HepG2 (cell line): ENCODE measurements at regions not wholly inside any gene's neighbourhood (a gene's known extent, or its start where the extent isn't known, plus 50 kb on each side); places are given as distances from the start of the nearest gene placed in this dataset.

Source experiments
- ATAC-seq: fragments of 200-7000 bp; cut with Tn5 transposase; 3 replicates; pipeline ENCODE4 v1.9.1; 2020; ENCODE audit warnings: mild to moderate bottlenecking, moderate library complexity
- BruUV-seq: library from RNA; stranded (reverse); fragments of 400-500 nt; replicated peaks from 2 replicates; lab custom pipeline; 2021; lab: Mats Ljungman, UMichigan
- CTCF ChIA-PET: fragments of 300-600 bp; formaldehyde crosslinking; extraction: SDS; loops from one replicate; lab custom pipeline; 2021; ENCODE audit warnings: low total read pairs, inconsistent platforms, low intra/inter-chr PET ratio; lab: Yijun Ruan, JAX
- POLR2A ChIA-PET: fragments of 350-600 bp; sonication (Branson Sonifier 250); formaldehyde crosslinking; loops from one replicate; lab custom pipeline; 2020; ENCODE audit warnings: antibody characterized with exemption, inconsistent platforms; lab: Yijun Ruan, JAX
- DNase-seq: peaks from one replicate; pipeline ENCODE4 v3.0.0-alpha.2; 2015; ENCODE audit warnings: low spot score
- FAIRE-seq: peaks from 3 replicates; lab custom pipeline; 2011; peaks lifted over from hg19 to GRCh38; lab: Jason Lieb, UNC
- H2AFZ ChIP-seq: one replicate; pipeline ENCODE4 v1.6.1; 2011; ENCODE audit warnings: low read length, inconsistent platforms
- H3K27ac ChIP-seq: fragments of 300-600 bp; 3 replicates; pipeline ENCODE4 v1.8.0; 2011; ENCODE audit warnings: mixed run types, mild to moderate bottlenecking, mixed read lengths, low read length, inconsistent platforms; ENCODE audit not compliant: insufficient read depth; ENCODE audit errors: extremely low read length
- H3K27me3 ChIP-seq, 2 experiments: fragments of 200-600 bp in 1 of 2; 2 replicates in 1 of 2; 3 replicates in 1 of 2; pipeline versions ENCODE4 v1.6.0 to v1.8.0; 2011; ENCODE audit warnings: low read length in 2 of 2, mild to moderate bottlenecking in 2 of 2, moderate library complexity in 2 of 2, inconsistent platforms in 1 of 2; ENCODE audit not compliant: insufficient read depth in 2 of 2, control insufficient read depth in 1 of 2
- H3K36me3 ChIP-seq, 2 experiments: fragments of 200-600 bp in 1 of 2; replicated peaks in 1 of 2; 2 replicates in 1 of 2; 3 replicates in 1 of 2; pipeline versions ENCODE4 v1.5.1 to v1.8.0; 2011; ENCODE audit warnings: low read length in 2 of 2, inconsistent platforms in 1 of 2; ENCODE audit not compliant: insufficient read depth in 2 of 2, control insufficient read depth in 1 of 2
- H3K4me1 ChIP-seq: 2 replicates; pipeline ENCODE4 v1.5.1; 2012; ENCODE audit warnings: low read length, inconsistent platforms; ENCODE audit not compliant: insufficient read depth
- H3K4me2 ChIP-seq: 2 replicates; pipeline ENCODE4 v1.6.0; 2011; ENCODE audit warnings: low read depth, low read length, inconsistent platforms
- H3K4me3 ChIP-seq, 3 experiments: fragments of 200-600 bp in 1 of 3; sonication (generic), shearing (Covaris generic) in 1 of 3; replicated peaks in 1 of 3; 2 replicates each; pipeline ENCODE4 v1.5.1; 2011 to 2016; ENCODE audit warnings: low read length in 3 of 3, inconsistent platforms in 2 of 3, low read depth in 2 of 3, mild to moderate bottlenecking in 2 of 3, control low read depth in 1 of 3, mixed read lengths in 1 of 3; ENCODE audit not compliant: insufficient read depth in 1 of 3
- H3K79me2 ChIP-seq: one replicate; pipeline ENCODE4 v1.6.1; 2011; ENCODE audit warnings: low read length, inconsistent platforms; ENCODE audit not compliant: insufficient read depth
- H3K9ac ChIP-seq: 2 replicates; pipeline ENCODE4 v1.6.0; 2011; ENCODE audit warnings: mild to moderate bottlenecking, low read depth, low read length, inconsistent platforms; ENCODE audit not compliant: insufficient read depth
- H3K9me3 ChIP-seq: 2 replicates; pipeline ENCODE4 v1.5.1; 2012; ENCODE audit warnings: mild to moderate bottlenecking, low read length
- H4K20me1 ChIP-seq: 2 replicates; pipeline ENCODE4 v1.6.0; 2011; ENCODE audit warnings: inconsistent platforms, mild to moderate bottlenecking, low read length, moderate library complexity; ENCODE audit not compliant: insufficient read depth
- BORCS8-MEF2B ChIP-seq: sonication (generic); formaldehyde crosslinking; IDR thresholded peaks from 2 replicates; pipeline ENCODE4 v1.8.0; 2022; ENCODE audit warnings: mild to moderate bottlenecking, missing genetic modification reagents
- HMG20A ChIP-seq: IDR thresholded peaks from 2 replicates; pipeline ENCODE4 v1.6.1; 2016; ENCODE audit warnings: borderline replicate concordance
- MATR3 ChIP-seq: sonication (generic); formaldehyde crosslinking; IDR thresholded peaks from 2 replicates; pipeline ENCODE4 v1.4.0; 2020; ENCODE audit warnings: missing genetic modification reagents
- MLLT10 ChIP-seq: sonication (generic); formaldehyde crosslinking; IDR thresholded peaks from 2 replicates; pipeline ENCODE4 v1.4.0; 2020; ENCODE audit warnings: missing genetic modification reagents
- PAXIP1 ChIP-seq: sonication (generic); formaldehyde crosslinking; conservative IDR thresholded peaks from 2 replicates; pipeline ENCODE4 v1.4.0; 2020; ENCODE audit warnings: mild to moderate bottlenecking, missing genetic modification reagents, moderate library complexity
- PPARG ChIP-seq: conservative IDR thresholded peaks from 2 replicates; pipeline ENCODE4 v1.6.1; 2016; ENCODE audit warnings: missing biosample characterization, missing genetic modification reagents
- SAP130 ChIP-seq: IDR thresholded peaks from 2 replicates; pipeline ENCODE4 v1.6.1; 2016; ENCODE audit warnings: low read depth
- ZNF331 ChIP-seq: sonication (generic); formaldehyde crosslinking; IDR thresholded peaks from 2 replicates; pipeline ENCODE4 v1.4.0; 2020; ENCODE audit warnings: missing genetic modification reagents
- ZNF460 ChIP-seq: sonication (generic); formaldehyde crosslinking; IDR thresholded peaks from 2 replicates; pipeline ENCODE4 v1.5.1; 2020; ENCODE audit warnings: missing genetic modification reagents, mild to moderate bottlenecking, borderline replicate concordance
- ZNF720 ChIP-seq: sonication (generic); formaldehyde crosslinking; IDR thresholded peaks from 2 replicates; pipeline ENCODE4 v1.4.0; 2020; ENCODE audit warnings: missing genetic modification reagents
- ZNF772 ChIP-seq: sonication (generic); formaldehyde crosslinking; IDR thresholded peaks from 2 replicates; pipeline ENCODE4 v1.5.0; 2020; ENCODE audit warnings: mild to moderate bottlenecking, missing genetic modification reagents
- WGBS: methylation state at CpG from one replicate; pipeline ENCODE4 v1.1.6; 2017; ENCODE audit warnings: low lambda C conversion rate; 5-methylcytosine and 5-hydroxymethylcytosine counted together
- in situ Hi-C: cut with HindIII; loops from 2 replicates; pipeline ENCODE4 v1.10.0; 2017; ENCODE audit warnings: low pct_unique_long_range_greater_than_20kb; ENCODE audit not compliant: extremely low pct_ligation_motif_present
- intact Hi-C: fragments of 100-400 bp; cut with micrococcal nuclease; formaldehyde crosslinking; loops from one replicate; pipeline ENCODE4 v1.10.0; 2022; ENCODE audit not compliant: unreplicated experiment
- TF ChIP-seq, protein P1 (sequence below): sonication (generic); formaldehyde crosslinking; IDR thresholded peaks from 2 replicates; pipeline ENCODE4 v1.4.0; 2020; ENCODE audit warnings: mild to moderate bottlenecking, missing genetic modification reagents
- TF ChIP-seq, protein P2 (sequence below): sonication (generic); formaldehyde crosslinking; IDR thresholded peaks from 2 replicates; pipeline ENCODE4 v1.5.0; 2020; ENCODE audit warnings: mild to moderate bottlenecking, missing genetic modification reagents, borderline replicate concordance

DNA sequence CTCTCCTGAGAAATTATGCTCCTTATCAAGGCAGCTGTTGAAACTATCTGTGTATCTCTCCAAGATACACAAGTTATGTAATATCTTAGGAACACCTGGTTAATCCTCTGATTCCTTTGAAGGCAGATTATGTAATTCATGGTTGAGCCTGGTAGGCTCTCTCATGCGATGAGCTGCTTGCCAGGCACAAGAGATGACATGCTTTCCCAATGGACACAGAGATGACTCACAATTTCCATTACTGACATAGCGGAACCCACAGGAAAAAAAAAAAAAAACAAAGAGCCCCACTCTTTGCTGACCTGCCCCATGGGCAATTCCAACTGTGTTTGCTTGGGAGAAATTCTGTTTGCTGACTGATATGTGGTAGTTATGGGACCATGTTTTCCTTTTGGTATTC is 736.4 kb upstream of the PHF14 start (continued):
- TF ChIP-seq, protein P1, sequence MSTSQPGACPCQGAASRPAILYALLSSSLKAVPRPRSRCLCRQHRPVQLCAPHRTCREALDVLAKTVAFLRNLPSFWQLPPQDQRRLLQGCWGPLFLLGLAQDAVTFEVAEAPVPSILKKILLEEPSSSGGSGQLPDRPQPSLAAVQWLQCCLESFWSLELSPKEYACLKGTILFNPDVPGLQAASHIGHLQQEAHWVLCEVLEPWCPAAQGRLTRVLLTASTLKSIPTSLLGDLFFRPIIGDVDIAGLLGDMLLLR = no peak
- TF ChIP-seq ZNF331 (CRISPR knock-in tag) = no peak

DNA sequence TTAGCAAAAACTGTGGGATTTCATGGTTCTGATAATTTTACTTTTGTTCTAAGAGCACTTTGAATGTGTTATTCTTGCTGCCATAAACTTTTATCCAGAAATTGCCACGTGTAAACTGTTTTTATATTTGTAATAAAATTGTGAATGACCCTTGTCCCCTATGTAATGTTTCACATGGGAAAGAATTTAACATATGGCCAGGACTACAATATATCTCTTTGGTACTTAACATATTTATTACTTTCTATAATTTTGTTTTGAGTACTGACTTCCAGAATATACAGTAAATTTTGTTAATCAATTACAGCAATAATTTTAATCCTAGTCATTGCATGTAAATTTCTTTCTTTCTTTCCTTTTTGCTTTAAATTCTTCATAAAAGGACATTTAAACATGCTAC is 735.0 kb upstream of the PHF14 start:
- ChIA-PET CTCF (no interaction called here), POLR2A (no interaction called here)
- H3K36me3 ChIP-seq = no peaks in the 10 kb centered on the region
- ATAC-seq (no peak), FAIRE-seq (no peak), DNase-seq (no peak)
- no peaks in the 10 kb centered on the region for H3K79me2 ChIP-seq
- intact Hi-C loops = no loop called here
- no peaks in the 10 kb centered on the region for H3K27me3 ChIP-seq
- WGBS = 0% methylated on average over 1 of the region's 1 CpG
- TF ChIP-seq ZNF772 (CRISPR knock-in tag) = no peak
- TF ChIP-seq MATR3 (CRISPR knock-in tag) = no peak
- no peak for TF ChIP-seq HMG20A
- TF ChIP-seq ZNF720 (CRISPR knock-in tag) = no peak
- TF ChIP-seq, protein P2, sequence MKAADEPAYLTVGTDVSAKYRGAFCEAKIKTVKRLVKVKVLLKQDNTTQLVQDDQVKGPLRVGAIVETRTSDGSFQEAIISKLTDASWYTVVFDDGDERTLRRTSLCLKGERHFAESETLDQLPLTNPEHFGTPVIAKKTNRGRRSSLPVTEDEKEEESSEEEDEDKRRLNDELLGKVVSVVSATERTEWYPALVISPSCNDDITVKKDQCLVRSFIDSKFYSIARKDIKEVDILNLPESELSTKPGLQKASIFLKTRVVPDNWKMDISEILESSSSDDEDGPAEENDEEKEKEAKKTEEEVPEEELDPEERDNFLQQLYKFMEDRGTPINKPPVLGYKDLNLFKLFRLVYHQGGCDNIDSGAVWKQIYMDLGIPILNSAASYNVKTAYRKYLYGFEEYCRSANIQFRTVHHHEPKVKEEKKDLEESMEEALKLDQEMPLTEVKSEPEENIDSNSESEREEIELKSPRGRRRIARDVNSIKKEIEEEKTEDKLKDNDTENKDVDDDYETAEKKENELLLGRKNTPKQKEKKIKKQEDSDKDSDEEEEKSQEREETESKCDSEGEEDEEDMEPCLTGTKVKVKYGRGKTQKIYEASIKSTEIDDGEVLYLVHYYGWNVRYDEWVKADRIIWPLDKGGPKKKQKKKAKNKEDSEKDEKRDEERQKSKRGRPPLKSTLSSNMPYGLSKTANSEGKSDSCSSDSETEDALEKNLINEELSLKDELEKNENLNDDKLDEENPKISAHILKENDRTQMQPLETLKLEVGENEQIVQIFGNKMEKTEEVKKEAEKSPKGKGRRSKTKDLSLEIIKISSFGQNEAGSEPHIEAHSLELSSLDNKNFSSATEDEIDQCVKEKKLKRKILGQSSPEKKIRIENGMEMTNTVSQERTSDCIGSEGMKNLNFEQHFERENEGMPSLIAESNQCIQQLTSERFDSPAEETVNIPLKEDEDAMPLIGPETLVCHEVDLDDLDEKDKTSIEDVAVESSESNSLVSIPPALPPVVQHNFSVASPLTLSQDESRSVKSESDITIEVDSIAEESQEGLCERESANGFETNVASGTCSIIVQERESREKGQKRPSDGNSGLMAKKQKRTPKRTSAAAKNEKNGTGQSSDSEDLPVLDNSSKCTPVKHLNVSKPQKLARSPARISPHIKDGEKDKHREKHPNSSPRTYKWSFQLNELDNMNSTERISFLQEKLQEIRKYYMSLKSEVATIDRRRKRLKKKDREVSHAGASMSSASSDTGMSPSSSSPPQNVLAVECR = no peak
- TF ChIP-seq SAP130 (CRISPR knock-in tag) = no peak
- no peak for TF ChIP-seq ZNF460 (CRISPR knock-in tag)
- no peak for TF ChIP-seq MLLT10 (CRISPR knock-in tag)
- no peak for TF ChIP-seq BORCS8-MEF2B (CRISPR knock-in tag)
- TF ChIP-seq PAXIP1 (CRISPR knock-in tag) = no peak
- no peak for TF ChIP-seq PPARG (CRISPR knock-in tag)
- no peak overlapping the region for H3K9ac ChIP-seq
- no peak overlapping the region for H3K4me2 ChIP-seq
- BruUV-seq = no TSS peak
- no peak overlapping the region for H2AFZ ChIP-seq
- H3K4me3 ChIP-seq = no peak overlapping the region
- H3K4me1 ChIP-seq = no peaks in the 10 kb centered on the region
- peaks cover 73% of the 10 kb centered on the region for H3K9me3 ChIP-seq
- H4K20me1 ChIP-seq = no peaks in the 10 kb centered on the region
- in situ Hi-C loops = no loop called here
- no peak overlapping the region for H3K27ac ChIP-seq
